ENCODE measurements at regions not wholly inside any gene's neighbourhood (a gene's known extent, or its start where the extent isn't known, plus 50 kb on each side); places are given as distances from the start of the nearest gene placed in this dataset.
"Not testable (repeated sequence)": the region's sequence is repeated elsewhere in the genome, so short reads cannot be mapped to it uniquely, and the experiment has no call there.

- DNase-seq (ENCODE audit: low read depth in 1 of 2, low spot score in 1 of 2), result no peak
- Histone ChIP-seq H3K27ac (no peak overlapping the region), H3K36me3 (no peaks in the 10 kb centered on the region), H3K27me3 (no peaks in the 10 kb centered on the region), H3K4me3 (no peak overlapping the region), H3K9me3 (ENCODE audit: low read depth) (no peaks in the 10 kb centered on the region), H3K4me1 (ENCODE audit: low read depth) (no peaks in the 10 kb centered on the region)
- no peak for TF ChIP-seq CTCF (IDR thresholded peaks at IDR 0.05; ENCODE audit: low read depth, low read length)
These were observed 521.4 kb downstream of the ZNF385D start for GRCh38 chr3:21229426-21230135.

- H3K27me3 ChIP-seq, result no peaks in the 10 kb centered on the region
- no peaks in the 10 kb centered on the region for H3K36me3 ChIP-seq
- H3K4me3 ChIP-seq, result no peak overlapping the region
- DNase-seq (ENCODE audit: low read depth in 1 of 2, low spot score in 1 of 2), result no peak
- no peaks in the 10 kb centered on the region for H3K9me3 ChIP-seq (ENCODE audit: low read depth)
- H3K27ac ChIP-seq, result no peak overlapping the region
- no peak for TF ChIP-seq CTCF (IDR thresholded peaks at IDR 0.05; ENCODE audit: low read depth, low read length)
- peaks cover 26% of the 10 kb centered on the region for H3K4me1 ChIP-seq (ENCODE audit: low read depth)
These were observed 524.9 kb downstream of the ZNF385D start for GRCh38 chr3:21226086-21226485.

GRCh38 chr3:21220944-21221343, 530.1 kb downstream of the ZNF385D start:
- Histone ChIP-seq H3K27me3 (no peaks in the 10 kb centered on the region), H3K9me3 (ENCODE audit: low read depth) (no peaks in the 10 kb centered on the region), H3K36me3 (no peaks in the 10 kb centered on the region), H3K27ac (no peak overlapping the region), H3K4me1 (ENCODE audit: low read depth) (peaks cover 26% of the 10 kb centered on the region), H3K4me3 (no peak overlapping the region)
- no peak for TF ChIP-seq CTCF (IDR thresholded peaks at IDR 0.05; ENCODE audit: low read depth, low read length)
- no peak for DNase-seq (ENCODE audit: low read depth in 1 of 2, low spot score in 1 of 2)

DNA sequence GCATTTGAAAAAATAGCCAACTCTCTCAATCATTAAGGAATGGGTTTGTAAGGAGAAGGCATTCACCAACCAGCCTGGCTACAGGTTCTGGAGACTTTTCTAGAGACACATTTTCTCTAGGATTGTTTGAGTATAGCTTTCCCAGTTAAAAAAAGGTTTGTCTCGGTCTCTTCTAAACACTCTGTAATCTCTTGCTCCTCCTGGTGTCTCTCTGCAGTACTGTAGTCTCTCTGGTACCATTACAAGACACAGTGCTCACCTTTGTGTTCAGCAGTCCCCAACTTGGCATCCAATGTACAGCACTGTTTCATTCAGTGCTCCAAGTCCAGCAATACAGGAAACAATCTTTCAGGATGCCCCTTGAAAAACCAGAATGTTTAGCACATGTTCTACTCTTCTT, 534.4 kb downstream of the ZNF385D start:
- Histone ChIP-seq H3K9me3 (ENCODE audit: low read depth) (no peaks in the 10 kb centered on the region), H3K36me3 (no peaks in the 10 kb centered on the region), H3K4me3 (no peak overlapping the region), H3K27ac (no peak overlapping the region), H3K4me1 (ENCODE audit: low read depth) (no peaks in the 10 kb centered on the region), H3K27me3 (no peaks in the 10 kb centered on the region)
- peak; percentile 35 for TF ChIP-seq CTCF (IDR thresholded peaks at IDR 0.05; ENCODE audit: low read depth, low read length)
- peak in 1 of 2 donors; percentile 19 for DNase-seq (ENCODE audit: low read depth in 1 of 2, low spot score in 1 of 2)

DNA sequence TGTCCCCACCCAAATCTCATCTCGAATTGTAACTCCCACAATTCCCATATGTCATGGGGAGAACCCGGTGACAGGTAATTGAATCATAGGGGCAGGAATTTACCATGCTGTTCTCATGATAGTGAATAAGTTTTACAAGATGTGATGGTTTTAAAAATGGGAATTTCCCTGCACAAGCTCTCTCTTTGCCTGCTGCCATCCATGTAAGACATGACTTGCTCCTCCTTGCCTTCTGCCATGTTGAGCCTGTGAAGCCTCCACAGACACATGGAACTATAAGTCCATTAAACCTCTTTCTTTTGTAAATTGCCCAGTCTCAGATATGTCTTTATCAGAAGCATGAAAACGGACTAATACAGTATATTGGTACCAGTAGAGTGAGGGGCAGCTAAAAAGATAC, 546.9 kb downstream of the ZNF385D start:
- not testable (repeated sequence) for DNase-seq (ENCODE audit: low read depth in 1 of 2, low spot score in 1 of 2); H3K9me3 ChIP-seq (ENCODE audit: low read depth); H3K4me3 ChIP-seq; H3K4me1 ChIP-seq (ENCODE audit: low read depth); H3K27me3 ChIP-seq; H3K27ac ChIP-seq; H3K36me3 ChIP-seq

DNA sequence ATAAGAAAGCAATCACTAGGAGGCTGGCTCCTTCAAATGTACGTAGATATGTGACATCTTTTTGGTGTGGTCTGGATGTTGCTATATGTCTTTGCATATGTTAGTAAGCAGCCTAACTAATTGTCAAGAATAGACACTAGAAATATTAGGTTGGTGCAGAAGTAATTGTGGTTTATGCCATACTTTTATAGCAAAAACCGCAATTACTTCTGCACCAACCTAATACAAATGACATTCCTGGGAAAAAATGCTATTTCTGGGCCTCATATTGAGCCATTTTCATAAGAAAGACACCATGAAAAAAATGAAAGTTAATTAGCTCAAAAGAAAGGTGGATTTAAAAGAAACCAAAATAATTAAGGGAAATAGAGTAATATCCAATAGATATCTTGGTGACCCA, 555.8 kb downstream of the ZNF385D start:
- Histone ChIP-seq H3K4me1 (ENCODE audit: low read depth) (no peaks in the 10 kb centered on the region), H3K27me3 (no peaks in the 10 kb centered on the region), H3K36me3 (no peaks in the 10 kb centered on the region), H3K27ac (no peak overlapping the region), H3K9me3 (ENCODE audit: low read depth) (no peaks in the 10 kb centered on the region), H3K4me3 (no peak overlapping the region)
- TF ChIP-seq CTCF (IDR thresholded peaks at IDR 0.05; ENCODE audit: low read depth, low read length), result no peak
- no peak for DNase-seq (ENCODE audit: low read depth in 1 of 2, low spot score in 1 of 2)

GRCh38 chr3:21194036-21194435, 557.0 kb downstream of the ZNF385D start:
- not testable (repeated sequence) for H3K27me3 ChIP-seq; H3K27ac ChIP-seq; DNase-seq (ENCODE audit: low read depth in 1 of 2, low spot score in 1 of 2); H3K4me3 ChIP-seq; H3K9me3 ChIP-seq (ENCODE audit: low read depth); H3K4me1 ChIP-seq (ENCODE audit: low read depth); H3K36me3 ChIP-seq
